A549 (cell line): ENCODE measurements at regions not wholly inside any gene's neighbourhood (a gene's known extent, or its start where the extent isn't known, plus 50 kb on each side); places are given as distances from the start of the nearest gene placed in this dataset.
A peak's percentile ranks its signal among the peaks of the same experiment; 100 is the strongest.

ENCODE experiments used
- ATAC-seq, 2 experiments: fragments of 200-7000 bp in 1 of 2; fragments of >200 bp in 1 of 2; cut with Nextera tagmentation in 1 of 2; cut with Tn5 transposase in 1 of 2; 3 replicates each; pipeline versions ENCODE4 v1.8.0 to v1.9.1; 2018 to 2020; ENCODE audit warnings: mild to moderate bottlenecking in 1 of 2, moderate library complexity in 1 of 2
- CTCF ChIA-PET: fragments of 300-600 bp; sonication (Branson Sonifier 250); formaldehyde crosslinking; extraction: SDS; loops from one replicate; lab custom pipeline; 2021; ENCODE audit warnings: antibody characterized with exemption, inconsistent platforms; lab: Yijun Ruan, JAX
- POLR2A ChIA-PET: fragments of 350-600 bp; formaldehyde crosslinking; extraction: SDS; loops from one replicate; lab custom pipeline; 2021; ENCODE audit warnings: antibody characterized with exemption, inconsistent platforms; lab: Yijun Ruan, JAX
- DNase-seq, 2 experiments: peaks; one replicate each; pipeline versions ENCODE4 v3.0.0 to v3.0.0-alpha.2; 2011 to 2016; ENCODE audit warnings: low read depth in 1 of 2, low spot score in 1 of 2
- FAIRE-seq: peaks from 2 replicates; lab custom pipeline; 2011; peaks lifted over from hg19 to GRCh38; lab: Jason Lieb, UNC
- H3K27ac ChIP-seq, 2 experiments: fragments of >200 bp; sonication (Bioruptor Twin); formaldehyde crosslinking; 3 replicates each; pipeline ENCODE4 v1.5.1; 2016 to 2017
- H3K4me1 ChIP-seq: fragments of >200 bp; sonication (Bioruptor Twin); formaldehyde crosslinking; 3 replicates; pipeline ENCODE4 v1.6.1; 2016
- H3K4me2 ChIP-seq: fragments of >200 bp; sonication (Bioruptor Twin); formaldehyde crosslinking; 3 replicates; pipeline ENCODE4 v1.6.1; 2016
- H3K4me3 ChIP-seq: fragments of >200 bp; sonication (Bioruptor Twin); formaldehyde crosslinking; 3 replicates; pipeline ENCODE4 v1.5.1; 2016
- H3K9me3 ChIP-seq: fragments of >200 bp; sonication (Bioruptor Twin); formaldehyde crosslinking; 3 replicates; pipeline ENCODE4 v1.6.1; 2016
- BHLHE40 ChIP-seq: IDR thresholded peaks from 2 replicates; pipeline ENCODE4 v1.6.1; 2012; ENCODE audit warnings: low read depth, low read length, inconsistent platforms
- CBX2 ChIP-seq: fragments of 200-600 bp; sonication (generic); IDR thresholded peaks from 2 replicates; pipeline ENCODE4 v1.6.1; 2016; ENCODE audit warnings: low read depth, mild to moderate bottlenecking, borderline replicate concordance
- EP300 ChIP-seq, 2 experiments: fragments of >200 bp; sonication (Bioruptor Twin); formaldehyde crosslinking; IDR thresholded peaks; 2 replicates in 1 of 2; 3 replicates in 1 of 2; pipeline ENCODE4 v1.6.1; 2016 to 2017
- FOSB ChIP-seq: fragments of 250-450 bp; sonication (Bioruptor Pico); IDR thresholded peaks from 2 replicates; pipeline ENCODE4 v1.5.0; 2020; ENCODE audit warnings: mild to moderate bottlenecking, moderate library complexity
- FOSL2 ChIP-seq, 2 experiments: fragments of 450-650 bp in 1 of 2; fragments of >200 bp in 1 of 2; sonication (Bioruptor Twin) in 1 of 2; formaldehyde crosslinking; IDR thresholded peaks; 2 replicates each; pipeline versions ENCODE4 v1.5.0 to v1.6.1; 2016 to 2020; ENCODE audit warnings: mild to moderate bottlenecking in 1 of 2, moderate library complexity in 1 of 2
- GATA3 ChIP-seq: IDR thresholded peaks from 2 replicates; pipeline ENCODE4 v1.6.1; 2012; ENCODE audit warnings: borderline replicate concordance
- HOXA7 ChIP-seq: fragments of 250-450 bp; sonication (Bioruptor Pico); IDR thresholded peaks from 2 replicates; pipeline ENCODE4 v1.5.0; 2020; ENCODE audit warnings: mild to moderate bottlenecking, moderate library complexity
- HOXB13 ChIP-seq: fragments of 250-450 bp; sonication (Bioruptor Pico); IDR thresholded peaks from 2 replicates; pipeline ENCODE4 v1.5.0; 2020; ENCODE audit warnings: low read depth, mild to moderate bottlenecking, moderate library complexity
- JUNB ChIP-seq: fragments of >200 bp; sonication (Bioruptor Twin); formaldehyde crosslinking; IDR thresholded peaks from 2 replicates; pipeline ENCODE4 v1.6.1; 2016
- MAZ ChIP-seq: fragments of 150-350 bp; IDR thresholded peaks from 2 replicates; pipeline ENCODE4 v1.6.1; 2014; ENCODE audit warnings: antibody characterized with exemption, low read depth, low read length, borderline replicate concordance
- MYC ChIP-seq: IDR thresholded peaks from 2 replicates; pipeline ENCODE4 v1.6.1; 2012; ENCODE audit warnings: mild to moderate bottlenecking, inconsistent platforms, low read length, improper control_type of control experiment, borderline replicate concordance
- NPAS2 ChIP-seq: fragments of 250-450 bp; sonication (Bioruptor Pico); IDR thresholded peaks from 2 replicates; pipeline ENCODE4 v1.8.0; 2022; ENCODE audit warnings: mild to moderate bottlenecking, moderate library complexity, borderline replicate concordance
- PBX3 ChIP-seq: IDR thresholded peaks from 2 replicates; pipeline ENCODE4 v1.6.1; 2012
- RFX5 ChIP-seq: fragments of 450-650 bp; IDR thresholded peaks from 2 replicates; pipeline ENCODE4 v1.7.1; 2014; ENCODE audit warnings: antibody characterized with exemption, mild to moderate bottlenecking, moderate library complexity
- RNF2 ChIP-seq: fragments of 200-600 bp; sonication (generic); IDR thresholded peaks from 2 replicates; pipeline ENCODE4 v1.6.1; 2016; ENCODE audit warnings: low read depth, mild to moderate bottlenecking, antibody characterized with exemption, moderate library complexity, borderline replicate concordance
- SREBF2 ChIP-seq: fragments of 450-650 bp; IDR thresholded peaks from 2 replicates; pipeline ENCODE4 v1.6.1; 2014; ENCODE audit warnings: mild to moderate bottlenecking, moderate library complexity
- TP53 ChIP-seq: fragments of 250-450 bp; sonication (Bioruptor Pico); IDR thresholded peaks from 2 replicates; pipeline ENCODE4 v1.5.0; 2021; ENCODE audit warnings: mild to moderate bottlenecking, moderate library complexity
- ZC3H11A ChIP-seq: fragments of 450-650 bp; IDR thresholded peaks from 2 replicates; pipeline ENCODE4 v1.6.1; 2014; ENCODE audit warnings: antibody characterized with exemption, mild to moderate bottlenecking
- WGBS: methylation state at CpG from one replicate; pipeline ENCODE4 v1.1.6; 2017; ENCODE audit errors: missing lambda C conversion rate; 5-methylcytosine and 5-hydroxymethylcytosine counted together
- TF ChIP-seq, protein P1 (sequence below): fragments of 250-450 bp; sonication (Bioruptor Pico); IDR thresholded peaks from 2 replicates; pipeline ENCODE4 v1.5.0; 2020; ENCODE audit warnings: low read depth, mild to moderate bottlenecking, moderate library complexity
- TF ChIP-seq, protein P2 (sequence below): IDR thresholded peaks from 2 replicates; pipeline ENCODE4 v1.6.1; 2012; ENCODE audit warnings: low read depth, borderline replicate concordance

DNA sequence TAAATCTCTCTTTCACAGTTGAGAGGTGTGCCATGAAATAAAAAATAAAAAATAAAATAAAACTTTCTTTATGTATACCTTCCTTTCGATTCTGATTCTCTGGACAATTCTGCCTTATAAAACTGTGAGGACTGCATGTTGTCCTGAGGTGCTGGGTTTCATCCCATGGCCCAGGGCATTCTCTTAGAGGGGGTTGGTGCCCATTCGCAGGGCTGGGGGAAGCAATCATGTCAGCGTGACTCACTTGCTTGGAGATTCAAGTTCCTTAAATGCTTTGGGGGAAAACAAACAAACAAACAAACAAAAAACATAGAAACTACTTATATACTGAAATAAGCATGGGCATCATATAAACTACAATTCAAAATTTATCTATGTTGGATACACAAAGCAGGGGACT, 122.0 kb upstream of the ST6GAL2 start:
- 31% methylated on average over 3 of the region's 3 CpGs for WGBS
- Histone ChIP-seq H3K4me3 (no peak overlapping the region), H3K4me2 (peak overlapping the region; percentile 52), H3K9me3 (no peaks in the 10 kb centered on the region), H3K4me1 (peaks cover 69% of the 10 kb centered on the region), H3K27ac (peak overlapping the region; percentile 62 to 72; a peak in 5 of 6 replicates)
- no peak for TF ChIP-seq RFX5
- peak; percentile 44; the same call in 1 of the 2 replicates for TF ChIP-seq GATA3
- TF ChIP-seq, protein P1, sequence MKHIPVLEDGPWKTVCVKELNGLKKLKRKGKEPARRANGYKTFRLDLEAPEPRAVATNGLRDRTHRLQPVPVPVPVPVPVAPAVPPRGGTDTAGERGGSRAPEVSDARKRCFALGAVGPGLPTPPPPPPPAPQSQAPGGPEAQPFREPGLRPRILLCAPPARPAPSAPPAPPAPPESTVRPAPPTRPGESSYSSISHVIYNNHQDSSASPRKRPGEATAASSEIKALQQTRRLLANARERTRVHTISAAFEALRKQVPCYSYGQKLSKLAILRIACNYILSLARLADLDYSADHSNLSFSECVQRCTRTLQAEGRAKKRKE (CRISPR knock-in tag): no peak
- TF ChIP-seq CBX2: no peak
- TF ChIP-seq FOSL2 (IDR thresholded peaks at IDR 0.05): no peak
- TF ChIP-seq FOSL2 (CRISPR knock-in tag; IDR thresholded peaks at IDR 0.05): peak; percentile 45; the same call in 1 of the 2 replicates
- peak in 1 of 2 experiments; percentile 65; a peak in 3 of 6 replicates for ATAC-seq
- DNase-seq: peak in 1 of 2 experiments; percentile 51
- POLR2A ChIA-PET: interaction anchor here (1.4 kb wide), 1 partner anchor 18 kb away, joined by 3 read pairs; no protein-coding TSS in a partner anchor
- CTCF ChIA-PET: no interaction called here
- FAIRE-seq: no peak

DNA sequence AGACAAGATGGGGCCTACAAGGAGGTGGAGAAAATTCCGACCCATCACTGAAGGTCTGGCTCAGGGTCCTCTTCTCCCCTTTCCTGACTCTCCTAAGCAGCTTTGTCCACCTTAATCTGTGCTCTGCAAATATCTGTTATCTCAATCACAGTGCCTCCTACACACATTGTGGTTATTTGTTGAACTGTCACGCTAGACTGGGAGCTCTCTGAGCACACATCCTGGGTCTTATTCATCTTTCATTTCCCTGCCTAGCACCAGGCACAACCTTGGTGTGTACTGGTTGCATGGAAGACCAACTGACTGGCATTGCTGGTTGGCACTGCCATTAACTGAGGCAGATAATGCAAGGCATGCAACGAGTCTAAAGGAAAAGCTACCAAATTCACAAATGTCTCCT, 122.9 kb upstream of the ST6GAL2 start:
- ATAC-seq (peak in 1 of 2 experiments; percentile 44; a peak in 3 of 6 replicates), DNase-seq (peak in 1 of 2 experiments; percentile 33), FAIRE-seq (no peak)
- TF ChIP-seq, protein P1 (CRISPR knock-in tag): no peak
- H3K27ac ChIP-seq: peak overlapping the region; percentile 62 to 72; a peak in 5 of 6 replicates
- no peak overlapping the region for H3K4me3 ChIP-seq
- peaks cover 69% of the 10 kb centered on the region for H3K4me1 ChIP-seq
- H3K4me2 ChIP-seq: peak overlapping the region; percentile 13; the same call in 1 of the 3 replicates
- H3K9me3 ChIP-seq: no peaks in the 10 kb centered on the region
- POLR2A ChIA-PET: no interaction called here
- WGBS: 50% methylated on average over 3 of the region's 3 CpGs
- CTCF ChIA-PET: interaction anchor here (1.1 kb wide), 1 partner anchor 9 kb away, joined by 3 read pairs; no protein-coding TSS in a partner anchor

DNA sequence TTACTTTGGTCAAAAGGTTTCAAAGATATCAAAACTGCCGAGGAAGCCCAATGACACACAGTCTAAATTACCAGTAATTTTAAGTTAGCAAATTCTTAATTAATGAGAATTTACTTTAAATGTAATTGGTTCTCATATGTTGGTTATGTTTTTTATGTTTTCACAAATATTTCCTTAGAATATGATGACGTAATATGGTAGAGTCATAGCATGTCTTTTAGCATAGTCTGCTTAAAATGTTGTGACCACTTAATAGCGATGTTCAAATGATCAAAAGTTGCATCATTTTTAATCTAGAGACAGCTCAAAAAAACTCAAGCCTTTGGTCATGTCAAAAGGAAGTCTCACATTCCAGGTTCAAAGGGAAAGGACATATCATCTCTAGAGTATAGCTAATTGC, 123.3 kb upstream of the ST6GAL2 start:
- no peak for TF ChIP-seq NPAS2 (CRISPR knock-in tag)
- H3K4me1 ChIP-seq: peaks cover 69% of the 10 kb centered on the region
- FAIRE-seq (no peak), ATAC-seq (no peak), DNase-seq (no peak)
- POLR2A ChIA-PET: no interaction called here
- no peaks in the 10 kb centered on the region for H3K9me3 ChIP-seq
- CTCF ChIA-PET: interaction anchor here (1.1 kb wide), 1 partner anchor 8 kb away, joined by 3 read pairs; no protein-coding TSS in a partner anchor
- H3K27ac ChIP-seq: peak overlapping the region in 1 of 2 experiments; percentile 18; a peak in 2 of 6 replicates
- H3K4me2 ChIP-seq: 0 out of 3 replicates have a peak overlapping the region, but pooled peaks have one; percentile 2
- H3K4me3 ChIP-seq: no peak overlapping the region
- WGBS: 90% methylated on average over 3 of the region's 3 CpGs

DNA sequence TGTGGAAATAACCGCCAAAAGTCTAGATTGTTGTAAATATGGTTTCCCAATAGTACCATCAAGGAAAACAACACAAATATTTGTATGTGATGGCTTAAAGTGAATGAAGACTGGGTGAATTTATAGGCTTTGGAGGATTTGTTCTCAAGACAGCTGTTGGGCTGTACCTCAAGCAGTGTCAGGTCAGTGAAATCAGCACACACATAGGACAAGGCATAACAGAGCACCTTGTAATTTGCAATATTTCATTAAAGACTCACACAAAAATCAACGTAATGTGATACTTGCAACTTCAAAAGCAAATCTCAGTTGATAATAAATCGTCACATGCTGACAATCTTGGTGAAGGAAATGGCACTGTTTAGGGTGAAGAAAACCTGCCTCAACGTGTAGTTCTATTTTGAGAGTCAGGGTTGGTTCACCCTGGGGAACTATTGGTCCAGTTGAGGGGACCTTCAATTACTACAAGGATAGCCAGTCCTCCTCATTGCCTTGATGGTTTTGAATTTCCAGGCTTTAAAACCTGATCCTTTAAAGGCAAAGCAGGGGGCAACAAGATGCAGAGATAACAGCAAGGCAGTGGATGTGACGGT, 126.8 kb upstream of the ST6GAL2 start:
- WGBS: 76% methylated on average over 5 of the region's 5 CpGs
- FAIRE-seq: no peak

More for the DNA sequence above, 126.8 kb upstream of the ST6GAL2 start:
- Histone ChIP-seq H3K9me3 (no peaks in the 10 kb centered on the region), H3K4me2 (peak overlapping the region; percentile 69), H3K27ac (peak overlapping the region; percentile 72 to 79), H3K4me3 (no peak overlapping the region), H3K4me1 (peaks cover 51% of the 10 kb centered on the region)
- no peak for DNase-seq
- ATAC-seq: 0 out of 6 replicates have a peak, but pooled peaks of 1 of the 2 experiments have one; percentile 24
- TF ChIP-seq EP300 (IDR thresholded peaks at IDR 0.05) (no peak), JUNB (no peak), MAZ (no peak), BHLHE40 (no peak), HOXB13 (no peak), HOXA7 (CRISPR knock-in tag) (no peak), TP53 (CRISPR knock-in tag) (no peak), ZC3H11A (no peak), NPAS2 (CRISPR knock-in tag) (no peak), MYC (no peak), SREBF2 (no peak), PBX3 (no peak), FOSB (CRISPR knock-in tag) (no peak), RNF2 (no peak)
- TF ChIP-seq, protein P2, sequence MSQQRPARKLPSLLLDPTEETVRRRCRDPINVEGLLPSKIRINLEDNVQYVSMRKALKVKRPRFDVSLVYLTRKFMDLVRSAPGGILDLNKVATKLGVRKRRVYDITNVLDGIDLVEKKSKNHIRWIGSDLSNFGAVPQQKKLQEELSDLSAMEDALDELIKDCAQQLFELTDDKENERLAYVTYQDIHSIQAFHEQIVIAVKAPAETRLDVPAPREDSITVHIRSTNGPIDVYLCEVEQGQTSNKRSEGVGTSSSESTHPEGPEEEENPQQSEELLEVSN: no peak
- ChIA-PET POLR2A (no interaction called here), CTCF (no interaction called here)
